ENCODE measurements at regions not wholly inside any gene's neighbourhood (a gene's known extent, or its start where the extent isn't known, plus 50 kb on each side); places are given as distances from the start of the nearest gene placed in this dataset.

GRCh38 chr5:163023846-163024245 is 413.5 kb upstream of the CCNG1 start:
- Histone ChIP-seq H3K36me3 (ENCODE audit: control insufficient read depth in 2 of 2, extremely low read depth in 1 of 2, insufficient read depth in 2 of 2, low read length in 2 of 2) (no peaks in the 10 kb centered on the region), H3K9me1 (replicated peaks; ENCODE audit: control insufficient read depth, extremely low read depth, insufficient read depth, low read length) (no peaks in the 10 kb centered on the region), H3K27me3 (ENCODE audit: control insufficient read depth in 2 of 2, insufficient read depth in 2 of 2, low read length in 2 of 2) (no peaks in the 10 kb centered on the region), H3K4me3 (replicated peaks in 1 of 3; ENCODE audit: insufficient read depth in 1 of 3, low read depth in 1 of 3, low read length in 3 of 3) (no peak overlapping the region), H3K27ac (ENCODE audit: insufficient read depth, low read depth, low read length) (no peak overlapping the region), H3K4me1 (ENCODE audit: control insufficient read depth, extremely low read depth, insufficient read depth, low read length) (no peaks in the 10 kb centered on the region), H3K4me2 (ENCODE audit: insufficient read depth, low read length) (no peak overlapping the region), H4K20me1 (replicated peaks; ENCODE audit: control insufficient read depth, extremely low read depth, insufficient read depth, low read length) (no peaks in the 10 kb centered on the region), H2AFZ (ENCODE audit: low read depth, low read length) (no peak overlapping the region), H3K9ac (replicated peaks; ENCODE audit: extremely low read depth, insufficient read depth, low read length) (no peak overlapping the region), H3K79me2 (ENCODE audit: control insufficient read depth, insufficient read depth, low read length) (no peaks in the 10 kb centered on the region), H3K9me3 (replicated peaks; ENCODE audit: control insufficient read depth, insufficient read depth, low read length) (no peaks in the 10 kb centered on the region)
- intact Hi-C loops (cut with micrococcal nuclease) (no loop called here), dilution Hi-C loops (cut with MboI; ENCODE audit: extremely low pct_ligation_motif_present, low sequenced_read_pairs) (no loop called here)
- TF ChIP-seq MYC (IDR thresholded peaks at IDR 0.05; ENCODE audit: low read depth, low read length) (no peak), JUN (IDR thresholded peaks at IDR 0.05; ENCODE audit: borderline replicate concordance, insufficient read depth, insufficient read length, low read depth) (no peak), MAX (IDR thresholded peaks at IDR 0.05; ENCODE audit: insufficient read depth, insufficient read length) (no peak), EZH2 (IDR thresholded peaks at IDR 0.05; ENCODE audit: borderline replicate concordance, low read depth, low read length, severe bottlenecking) (no peak), POLR2A (IDR thresholded peaks at IDR 0.05; ENCODE audit: low read depth, low read length) (no peak), FOS (IDR thresholded peaks at IDR 0.05; ENCODE audit: borderline replicate concordance, insufficient read depth, low read length) (no peak), GATA2 (IDR thresholded peaks at IDR 0.05; ENCODE audit: insufficient read depth, insufficient read length, low read depth, low read length) (no peak)
- no peak for DNase-seq (ENCODE audit: low read depth, low spot score)
- CTCF ChIA-PET: no interaction called here
- no peak for FAIRE-seq
- POLR2A ChIA-PET: no interaction called here
- no TSS peak for BruUV-seq (replicated peaks)

GRCh38 chr5:163024936-163025335 is 412.5 kb upstream of the CCNG1 start:
- dilution Hi-C loops (cut with MboI; ENCODE audit: extremely low pct_ligation_motif_present, low sequenced_read_pairs) (no loop called here), intact Hi-C loops (cut with micrococcal nuclease) (no loop called here)
- Histone ChIP-seq H3K4me1 (ENCODE audit: control insufficient read depth, extremely low read depth, insufficient read depth, low read length) (no peaks in the 10 kb centered on the region), H4K20me1 (replicated peaks; ENCODE audit: control insufficient read depth, extremely low read depth, insufficient read depth, low read length) (no peaks in the 10 kb centered on the region), H3K9me1 (replicated peaks; ENCODE audit: control insufficient read depth, extremely low read depth, insufficient read depth, low read length) (no peaks in the 10 kb centered on the region), H3K4me3 (replicated peaks in 1 of 3; ENCODE audit: insufficient read depth in 1 of 3, low read depth in 1 of 3, low read length in 3 of 3) (no peak overlapping the region), H3K4me2 (ENCODE audit: insufficient read depth, low read length) (no peak overlapping the region), H2AFZ (ENCODE audit: low read depth, low read length) (no peak overlapping the region), H3K79me2 (ENCODE audit: control insufficient read depth, insufficient read depth, low read length) (no peaks in the 10 kb centered on the region), H3K9ac (replicated peaks; ENCODE audit: extremely low read depth, insufficient read depth, low read length) (no peak overlapping the region), H3K9me3 (replicated peaks; ENCODE audit: control insufficient read depth, insufficient read depth, low read length) (no peaks in the 10 kb centered on the region), H3K27me3 (ENCODE audit: control insufficient read depth in 2 of 2, insufficient read depth in 2 of 2, low read length in 2 of 2) (no peaks in the 10 kb centered on the region), H3K36me3 (ENCODE audit: control insufficient read depth in 2 of 2, extremely low read depth in 1 of 2, insufficient read depth in 2 of 2, low read length in 2 of 2) (no peaks in the 10 kb centered on the region), H3K27ac (ENCODE audit: insufficient read depth, low read depth, low read length) (no peak overlapping the region)
- no TSS peak for BruUV-seq (replicated peaks)
- FAIRE-seq: no peak
- ChIA-PET POLR2A (no interaction called here), CTCF (no interaction called here)
- no peak for DNase-seq (ENCODE audit: low read depth, low spot score)
- TF ChIP-seq FOS (IDR thresholded peaks at IDR 0.05; ENCODE audit: borderline replicate concordance, insufficient read depth, low read length) (no peak), MYC (IDR thresholded peaks at IDR 0.05; ENCODE audit: low read depth, low read length) (no peak)
- TF ChIP-seq, protein P1, sequence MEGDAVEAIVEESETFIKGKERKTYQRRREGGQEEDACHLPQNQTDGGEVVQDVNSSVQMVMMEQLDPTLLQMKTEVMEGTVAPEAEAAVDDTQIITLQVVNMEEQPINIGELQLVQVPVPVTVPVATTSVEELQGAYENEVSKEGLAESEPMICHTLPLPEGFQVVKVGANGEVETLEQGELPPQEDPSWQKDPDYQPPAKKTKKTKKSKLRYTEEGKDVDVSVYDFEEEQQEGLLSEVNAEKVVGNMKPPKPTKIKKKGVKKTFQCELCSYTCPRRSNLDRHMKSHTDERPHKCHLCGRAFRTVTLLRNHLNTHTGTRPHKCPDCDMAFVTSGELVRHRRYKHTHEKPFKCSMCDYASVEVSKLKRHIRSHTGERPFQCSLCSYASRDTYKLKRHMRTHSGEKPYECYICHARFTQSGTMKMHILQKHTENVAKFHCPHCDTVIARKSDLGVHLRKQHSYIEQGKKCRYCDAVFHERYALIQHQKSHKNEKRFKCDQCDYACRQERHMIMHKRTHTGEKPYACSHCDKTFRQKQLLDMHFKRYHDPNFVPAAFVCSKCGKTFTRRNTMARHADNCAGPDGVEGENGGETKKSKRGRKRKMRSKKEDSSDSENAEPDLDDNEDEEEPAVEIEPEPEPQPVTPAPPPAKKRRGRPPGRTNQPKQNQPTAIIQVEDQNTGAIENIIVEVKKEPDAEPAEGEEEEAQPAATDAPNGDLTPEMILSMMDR (IDR thresholded peaks at IDR 0.05; ENCODE audit: extremely low read depth in 1 of 2, insufficient read depth in 1 of 2, low read depth in 1 of 2, low read length in 2 of 2): no peak

All from endothelial cell of umbilical vein (primary cell).